ENCODE measurements at regions not wholly inside any gene's neighbourhood (a gene's known extent, or its start where the extent isn't known, plus 50 kb on each side); places are given as distances from the start of the nearest gene placed in this dataset.

DNA sequence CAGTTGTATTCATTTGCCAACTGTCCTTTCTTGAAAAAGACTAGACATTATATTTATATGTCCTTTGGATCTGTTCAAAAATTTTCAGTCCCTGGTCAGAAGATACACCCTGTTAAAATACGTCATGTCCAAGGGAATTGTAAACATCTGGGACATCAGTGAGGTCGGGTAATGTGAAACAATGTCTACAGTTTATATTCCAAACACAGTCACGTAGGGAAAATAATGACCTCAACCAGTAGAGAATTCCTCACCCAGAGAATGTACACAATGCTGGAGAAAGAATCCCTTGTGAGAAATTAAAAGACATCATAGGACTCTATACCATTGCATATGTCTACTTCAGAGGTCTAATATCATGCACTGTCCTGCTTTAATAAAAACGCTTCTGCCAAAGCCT lies 888.0 kb upstream of the CHAC2 start:
- TF ChIP-seq, protein P1, sequence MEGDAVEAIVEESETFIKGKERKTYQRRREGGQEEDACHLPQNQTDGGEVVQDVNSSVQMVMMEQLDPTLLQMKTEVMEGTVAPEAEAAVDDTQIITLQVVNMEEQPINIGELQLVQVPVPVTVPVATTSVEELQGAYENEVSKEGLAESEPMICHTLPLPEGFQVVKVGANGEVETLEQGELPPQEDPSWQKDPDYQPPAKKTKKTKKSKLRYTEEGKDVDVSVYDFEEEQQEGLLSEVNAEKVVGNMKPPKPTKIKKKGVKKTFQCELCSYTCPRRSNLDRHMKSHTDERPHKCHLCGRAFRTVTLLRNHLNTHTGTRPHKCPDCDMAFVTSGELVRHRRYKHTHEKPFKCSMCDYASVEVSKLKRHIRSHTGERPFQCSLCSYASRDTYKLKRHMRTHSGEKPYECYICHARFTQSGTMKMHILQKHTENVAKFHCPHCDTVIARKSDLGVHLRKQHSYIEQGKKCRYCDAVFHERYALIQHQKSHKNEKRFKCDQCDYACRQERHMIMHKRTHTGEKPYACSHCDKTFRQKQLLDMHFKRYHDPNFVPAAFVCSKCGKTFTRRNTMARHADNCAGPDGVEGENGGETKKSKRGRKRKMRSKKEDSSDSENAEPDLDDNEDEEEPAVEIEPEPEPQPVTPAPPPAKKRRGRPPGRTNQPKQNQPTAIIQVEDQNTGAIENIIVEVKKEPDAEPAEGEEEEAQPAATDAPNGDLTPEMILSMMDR (IDR thresholded peaks at IDR 0.05 in 2 of 3, conservative IDR thresholded peaks at IDR 0.05 in 1 of 3; ENCODE audit: control insufficient read depth in 2 of 3, extremely low read depth in 1 of 3, insufficient read depth in 1 of 3, low read depth in 3 of 3, low read length in 3 of 3) = no peak
- TF ChIP-seq, protein P2, sequence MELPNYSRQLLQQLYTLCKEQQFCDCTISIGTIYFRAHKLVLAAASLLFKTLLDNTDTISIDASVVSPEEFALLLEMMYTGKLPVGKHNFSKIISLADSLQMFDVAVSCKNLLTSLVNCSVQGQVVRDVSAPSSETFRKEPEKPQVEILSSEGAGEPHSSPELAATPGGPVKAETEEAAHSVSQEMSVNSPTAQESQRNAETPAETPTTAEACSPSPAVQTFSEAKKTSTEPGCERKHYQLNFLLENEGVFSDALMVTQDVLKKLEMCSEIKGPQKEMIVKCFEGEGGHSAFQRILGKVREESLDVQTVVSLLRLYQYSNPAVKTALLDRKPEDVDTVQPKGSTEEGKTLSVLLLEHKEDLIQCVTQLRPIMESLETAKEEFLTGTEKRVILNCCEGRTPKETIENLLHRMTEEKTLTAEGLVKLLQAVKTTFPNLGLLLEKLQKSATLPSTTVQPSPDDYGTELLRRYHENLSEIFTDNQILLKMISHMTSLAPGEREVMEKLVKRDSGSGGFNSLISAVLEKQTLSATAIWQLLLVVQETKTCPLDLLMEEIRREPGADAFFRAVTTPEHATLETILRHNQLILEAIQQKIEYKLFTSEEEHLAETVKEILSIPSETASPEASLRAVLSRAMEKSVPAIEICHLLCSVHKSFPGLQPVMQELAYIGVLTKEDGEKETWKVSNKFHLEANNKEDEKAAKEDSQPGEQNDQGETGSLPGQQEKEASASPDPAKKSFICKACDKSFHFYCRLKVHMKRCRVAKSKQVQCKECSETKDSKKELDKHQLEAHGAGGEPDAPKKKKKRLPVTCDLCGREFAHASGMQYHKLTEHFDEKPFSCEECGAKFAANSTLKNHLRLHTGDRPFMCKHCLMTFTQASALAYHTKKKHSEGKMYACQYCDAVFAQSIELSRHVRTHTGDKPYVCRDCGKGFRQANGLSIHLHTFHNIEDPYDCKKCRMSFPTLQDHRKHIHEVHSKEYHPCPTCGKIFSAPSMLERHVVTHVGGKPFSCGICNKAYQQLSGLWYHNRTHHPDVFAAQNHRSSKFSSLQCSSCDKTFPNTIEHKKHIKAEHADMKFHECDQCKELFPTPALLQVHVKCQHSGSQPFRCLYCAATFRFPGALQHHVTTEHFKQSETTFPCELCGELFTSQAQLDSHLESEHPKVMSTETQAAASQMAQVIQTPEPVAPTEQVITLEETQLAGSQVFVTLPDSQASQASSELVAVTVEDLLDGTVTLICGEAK (IDR thresholded peaks at IDR 0.05; ENCODE audit: borderline replicate concordance) = no peak
- TF ChIP-seq SPI1 (IDR thresholded peaks at IDR 0.05; ENCODE audit: borderline replicate concordance, insufficient read depth, low read depth, low read length) = no peak
- TF ChIP-seq SIX5 (IDR thresholded peaks at IDR 0.05; ENCODE audit: low read depth, low read length, severe bottlenecking) = no peak
- TF ChIP-seq SMC3 (IDR thresholded peaks at IDR 0.05; ENCODE audit: borderline replicate concordance, low read length) = no peak
- TF ChIP-seq NR2C1 (IDR thresholded peaks at IDR 0.05) = no peak
- no peak for TF ChIP-seq KLF5 (IDR thresholded peaks at IDR 0.05; ENCODE audit: partially characterized antibody)
- TF ChIP-seq, protein P3, sequence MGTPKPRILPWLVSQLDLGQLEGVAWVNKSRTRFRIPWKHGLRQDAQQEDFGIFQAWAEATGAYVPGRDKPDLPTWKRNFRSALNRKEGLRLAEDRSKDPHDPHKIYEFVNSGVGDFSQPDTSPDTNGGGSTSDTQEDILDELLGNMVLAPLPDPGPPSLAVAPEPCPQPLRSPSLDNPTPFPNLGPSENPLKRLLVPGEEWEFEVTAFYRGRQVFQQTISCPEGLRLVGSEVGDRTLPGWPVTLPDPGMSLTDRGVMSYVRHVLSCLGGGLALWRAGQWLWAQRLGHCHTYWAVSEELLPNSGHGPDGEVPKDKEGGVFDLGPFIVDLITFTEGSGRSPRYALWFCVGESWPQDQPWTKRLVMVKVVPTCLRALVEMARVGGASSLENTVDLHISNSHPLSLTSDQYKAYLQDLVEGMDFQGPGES (IDR thresholded peaks at IDR 0.05) = no peak
- no peak for TF ChIP-seq YY1 (IDR thresholded peaks at IDR 0.05; ENCODE audit: low read depth, low read length)
- no peak for TF ChIP-seq POLR2AphosphoS5 (IDR thresholded peaks at IDR 0.05; ENCODE audit: low read length)
- TF ChIP-seq POLR2A (IDR thresholded peaks at IDR 0.05; ENCODE audit: low read depth, low read length) = no peak
